CD8-positive, alpha-beta memory T cell (primary cell): ENCODE measurements at regions not wholly inside any gene's neighbourhood (a gene's known extent, or its start where the extent isn't known, plus 50 kb on each side); places are given as distances from the start of the nearest gene placed in this dataset.

Experiments
- CTCF ChIA-PET: fragments of 350-600 bp; sonication (Branson Sonifier 250); formaldehyde crosslinking; loops from one replicate; lab custom pipeline; 2021; ENCODE audit warnings: antibody characterized with exemption; lab: Charles Lee
- POLR2A ChIA-PET: fragments of 350-600 bp; sonication (Branson Sonifier 250); formaldehyde crosslinking; loops from one replicate; lab custom pipeline; 2021; ENCODE audit warnings: antibody characterized with exemption; lab: Charles Lee
- DNase-seq, 5 donors: peaks; one replicate each; pipeline versions ENCODE4 v3.0.0 to v3.0.0-alpha.2; 2020 to 2022; ENCODE audit warnings: mixed read lengths in 1 of 5
- H3K27ac ChIP-seq: one replicate; pipeline ENCODE4 v1.7.0; 2013; ENCODE audit warnings: low read depth, mild to moderate bottlenecking, low read length, moderate library complexity
- H3K27me3 ChIP-seq: 2 replicates; pipeline ENCODE4 v1.7.0; 2013; ENCODE audit warnings: low read length, mild to moderate bottlenecking; ENCODE audit not compliant: insufficient read depth, poor library complexity, severe bottlenecking
- H3K36me3 ChIP-seq: 2 replicates; pipeline ENCODE4 v1.7.0; 2013; ENCODE audit warnings: mild to moderate bottlenecking, low read length, moderate library complexity; ENCODE audit not compliant: insufficient read depth
- H3K4me1 ChIP-seq: 2 replicates; pipeline ENCODE4 v1.7.0; 2013; ENCODE audit warnings: mild to moderate bottlenecking, low read length, moderate library complexity; ENCODE audit not compliant: insufficient read depth
- H3K4me3 ChIP-seq: 2 replicates; pipeline ENCODE4 v1.7.0; 2013; ENCODE audit warnings: mild to moderate bottlenecking, low read length
- H3K9me3 ChIP-seq: 2 replicates; pipeline ENCODE4 v1.7.0; 2013; ENCODE audit warnings: mild to moderate bottlenecking, low read length
- H3K27ac Mint-ChIP-seq, 8 donors: one replicate each; pipeline ENCODE4 v1.8.0; 2020 to 2021; ENCODE audit warnings: mixed read lengths in 8 of 8, mild to moderate bottlenecking in 6 of 8, inconsistent platforms in 3 of 8, moderate library complexity in 3 of 8
- H3K27me3 Mint-ChIP-seq, 2 donors: one replicate each; pipeline ENCODE4 v1.8.0; 2020 to 2021; ENCODE audit warnings: mixed read lengths in 2 of 2, mild to moderate bottlenecking in 1 of 2, moderate library complexity in 1 of 2
- H3K36me3 Mint-ChIP-seq, 3 donors: one replicate each; pipeline ENCODE4 v1.8.0; 2020 to 2021; ENCODE audit warnings: mixed read lengths in 3 of 3, inconsistent platforms in 1 of 3, mild to moderate bottlenecking in 1 of 3
- H3K4me1 Mint-ChIP-seq, 3 donors: one replicate each; pipeline ENCODE4 v1.8.0; 2020 to 2021; ENCODE audit warnings: mixed read lengths in 3 of 3, inconsistent platforms in 1 of 3, mild to moderate bottlenecking in 1 of 3
- H3K4me3 Mint-ChIP-seq, 7 donors: one replicate each; pipeline ENCODE4 v1.8.0; 2020 to 2021; ENCODE audit warnings: mixed read lengths in 7 of 7, mild to moderate bottlenecking in 6 of 7, moderate library complexity in 4 of 7, inconsistent platforms in 2 of 7
- H3K9me3 Mint-ChIP-seq, 5 donors: one replicate each; pipeline ENCODE4 v1.8.0; 2020 to 2022; ENCODE audit warnings: mixed read lengths in 5 of 5, mild to moderate bottlenecking in 3 of 5, moderate library complexity in 2 of 5, inconsistent platforms in 1 of 5

GRCh38 chr13:111844222-111844671 lies 222.7 kb upstream of the SOX1 start:
- DNase-seq, result no peak
- ChIA-PET POLR2A (no interaction called here), CTCF (no interaction called here)
- Histone ChIP-seq H3K4me3 (no peak overlapping the region), H3K27ac (no peak overlapping the region), H3K9me3 (no peaks in the 10 kb centered on the region), H3K27me3 (no peaks in the 10 kb centered on the region), H3K4me1 (no peaks in the 10 kb centered on the region), H3K36me3 (no peaks in the 10 kb centered on the region)
- Mint-ChIP-seq H3K4me3 (no peak overlapping the region), H3K36me3 (no peaks in the 10 kb centered on the region), H3K4me1 (no peaks in the 10 kb centered on the region), H3K27ac (no peak overlapping the region), H3K27me3 (peaks cover 10 to 11% of the 10 kb centered on the region in 2 donors), H3K9me3 (peaks cover 0 to 2% (median 0%) of the 10 kb centered on the region in 5 donors)

GRCh38 chr13:111844682-111845081 lies 222.3 kb upstream of the SOX1 start:
- Mint-ChIP-seq H3K36me3 (no peaks in the 10 kb centered on the region), H3K27me3 (peaks cover 10 to 11% of the 10 kb centered on the region in 2 donors), H3K27ac (no peak overlapping the region), H3K4me1 (no peaks in the 10 kb centered on the region), H3K9me3 (peaks cover 0 to 2% (median 0%) of the 10 kb centered on the region in 5 donors), H3K4me3 (no peak overlapping the region)
- ChIA-PET POLR2A (no interaction called here), CTCF (no interaction called here)
- DNase-seq, result no peak
- Histone ChIP-seq H3K27me3 (no peaks in the 10 kb centered on the region), H3K9me3 (no peaks in the 10 kb centered on the region), H3K4me1 (no peaks in the 10 kb centered on the region), H3K4me3 (no peak overlapping the region), H3K36me3 (no peaks in the 10 kb centered on the region), H3K27ac (no peak overlapping the region)

- Histone ChIP-seq H3K27me3 (no peaks in the 10 kb centered on the region), H3K27ac (no peak overlapping the region), H3K4me1 (no peaks in the 10 kb centered on the region), H3K9me3 (no peaks in the 10 kb centered on the region), H3K36me3 (no peaks in the 10 kb centered on the region), H3K4me3 (no peak overlapping the region)
- Mint-ChIP-seq H3K4me1 (no peaks in the 10 kb centered on the region), H3K4me3 (no peak overlapping the region), H3K36me3 (no peaks in the 10 kb centered on the region), H3K9me3 (peaks cover 0 to 2% (median 0%) of the 10 kb centered on the region in 5 donors), H3K27me3 (peaks cover 10 to 11% of the 10 kb centered on the region in 2 donors), H3K27ac (no peak overlapping the region)
- ChIA-PET POLR2A (no interaction called here), CTCF (no interaction called here)
- no peak for DNase-seq
These were observed 221.2 kb upstream of the SOX1 start for GRCh38 chr13:111845621-111846351.

- H3K4me3 Mint-ChIP-seq, result no peak overlapping the region
- ChIA-PET CTCF (no interaction called here), POLR2A (no interaction called here)
- Histone ChIP-seq H3K36me3 (no peaks in the 10 kb centered on the region), H3K27me3 (peaks cover 1% of the 10 kb centered on the region), H3K4me3 (no peak overlapping the region), H3K4me1 (no peaks in the 10 kb centered on the region), H3K9me3 (no peaks in the 10 kb centered on the region), H3K27ac (no peak overlapping the region)
- no peaks in the 10 kb centered on the region for H3K36me3 Mint-ChIP-seq
- no peaks in the 10 kb centered on the region for H3K4me1 Mint-ChIP-seq
- peaks cover 10 to 16% of the 10 kb centered on the region in 2 donors for H3K27me3 Mint-ChIP-seq
- DNase-seq, result no peak
- no peak overlapping the region for H3K27ac Mint-ChIP-seq
- H3K9me3 Mint-ChIP-seq, result peaks cover 0 to 2% (median 2%) of the 10 kb centered on the region in 5 donors
These were observed 220.4 kb upstream of the SOX1 start for GRCh38 chr13:111846391-111847159.

- POLR2A ChIA-PET, result no interaction called here
- H3K27me3 ChIP-seq, result peaks cover 3% of the 10 kb centered on the region
- no peak overlapping the region for H3K27ac ChIP-seq
- no peak for DNase-seq
- Mint-ChIP-seq H3K4me3 (no peak overlapping the region), H3K36me3 (no peaks in the 10 kb centered on the region), H3K9me3 (peaks cover 0 to 2% (median 2%) of the 10 kb centered on the region in 5 donors), H3K27me3 (peaks cover 10 to 16% of the 10 kb centered on the region in 2 donors), H3K4me1 (no peaks in the 10 kb centered on the region), H3K27ac (no peak overlapping the region)
- H3K36me3 ChIP-seq, result no peaks in the 10 kb centered on the region
- no peak overlapping the region for H3K4me3 ChIP-seq
- no peaks in the 10 kb centered on the region for H3K4me1 ChIP-seq
- CTCF ChIA-PET, result no interaction called here
- no peaks in the 10 kb centered on the region for H3K9me3 ChIP-seq
These were observed 219.0 kb upstream of the SOX1 start for GRCh38 chr13:111847964-111848363.

- H3K36me3 Mint-ChIP-seq, result no peaks in the 10 kb centered on the region
- H3K9me3 Mint-ChIP-seq, result peaks cover 0 to 2% (median 2%) of the 10 kb centered on the region in 5 donors
These were observed 216.5 kb upstream of the SOX1 start for GRCh38 chr13:111850458-111850857.

GRCh38 chr13:111850976-111851375 lies 216.0 kb upstream of the SOX1 start:
- Histone ChIP-seq H3K27me3 (peaks cover 3% of the 10 kb centered on the region), H3K4me1 (no peaks in the 10 kb centered on the region), H3K4me3 (no peak overlapping the region), H3K9me3 (no peaks in the 10 kb centered on the region), H3K36me3 (no peaks in the 10 kb centered on the region), H3K27ac (no peak overlapping the region)
- Mint-ChIP-seq H3K9me3 (peaks cover 0 to 2% (median 2%) of the 10 kb centered on the region in 5 donors), H3K27me3 (peaks cover 10 to 16% of the 10 kb centered on the region in 2 donors), H3K4me1 (no peaks in the 10 kb centered on the region), H3K4me3 (no peak overlapping the region), H3K27ac (no peak overlapping the region), H3K36me3 (no peaks in the 10 kb centered on the region)
- DNase-seq, result no peak
- CTCF ChIA-PET, result no interaction called here
- POLR2A ChIA-PET, result no interaction called here

More at GRCh38 chr13:111850458-111850857, 216.5 kb upstream of the SOX1 start:
- Histone ChIP-seq H3K36me3 (no peaks in the 10 kb centered on the region), H3K4me1 (no peaks in the 10 kb centered on the region), H3K4me3 (no peak overlapping the region), H3K27ac (no peak overlapping the region), H3K9me3 (no peaks in the 10 kb centered on the region), H3K27me3 (peaks cover 3% of the 10 kb centered on the region)
- Mint-ChIP-seq H3K4me1 (no peaks in the 10 kb centered on the region), H3K4me3 (no peak overlapping the region), H3K27me3 (peaks cover 10 to 16% of the 10 kb centered on the region in 2 donors), H3K27ac (no peak overlapping the region)
- POLR2A ChIA-PET, result no interaction called here
- no peak for DNase-seq
- CTCF ChIA-PET, result no interaction called here
